ENCODE measurements at regions not wholly inside any gene's neighbourhood (a gene's known extent, or its start where the extent isn't known, plus 50 kb on each side); places are given as distances from the start of the nearest gene placed in this dataset.
A peak's percentile ranks its signal among the peaks of the same experiment; 100 is the strongest.

DNA sequence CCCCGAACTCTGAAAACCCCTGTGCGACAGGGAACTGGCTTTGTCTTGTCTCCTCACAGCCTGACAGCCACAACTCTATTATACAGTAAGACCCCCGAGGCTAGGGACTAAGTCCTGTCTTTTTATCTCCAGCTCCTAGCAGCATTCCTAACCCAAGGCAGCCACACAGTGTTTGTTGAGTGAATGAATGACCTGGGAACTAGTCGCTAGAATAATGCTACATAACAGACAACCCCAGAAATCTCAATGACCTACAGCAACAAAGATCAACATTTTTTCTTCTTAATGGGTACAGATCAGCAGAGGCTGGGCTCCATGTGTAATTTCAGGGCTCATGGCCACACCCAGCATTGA lies 71.4 kb upstream of the TNRC6C start:
- DNase-seq (ENCODE audit: low spot score) = no peak

DNA sequence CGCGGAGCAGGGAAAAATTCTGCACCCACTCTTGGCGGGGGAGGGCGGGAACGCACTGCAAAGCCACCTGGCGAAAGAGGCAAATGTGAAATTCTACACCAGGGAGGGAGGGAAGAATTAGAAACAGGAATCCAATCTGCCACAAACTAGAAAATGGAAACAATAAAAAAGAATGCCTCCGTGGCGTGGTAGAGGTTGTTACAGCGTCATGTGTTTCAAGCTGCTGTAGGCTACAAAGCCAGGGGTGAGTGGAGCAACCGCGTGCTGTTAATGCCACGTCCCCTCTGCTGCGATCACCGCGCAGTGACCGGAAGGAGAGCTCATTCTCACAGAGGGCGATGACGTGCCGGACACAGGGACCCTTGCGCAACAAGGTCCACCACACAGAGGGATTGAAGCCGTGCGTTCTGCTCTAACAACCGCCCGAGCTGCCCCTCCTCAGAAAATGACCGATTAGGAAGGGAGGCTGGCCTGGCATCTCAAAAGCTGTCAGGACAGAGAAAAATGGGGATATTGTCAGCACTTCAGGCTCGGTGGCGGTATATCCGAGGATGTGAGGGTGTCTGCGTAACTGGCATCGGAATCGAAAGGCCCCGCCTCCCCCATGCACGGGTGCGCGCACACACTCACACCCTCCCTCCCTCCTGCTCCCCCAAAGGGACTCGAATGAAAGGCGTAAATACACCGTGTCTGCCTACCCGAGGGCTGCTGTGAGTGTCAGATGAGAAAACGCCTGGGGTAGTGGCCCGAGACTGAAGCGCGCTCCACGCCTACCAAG lies 70.8 kb upstream of the TNRC6C start:
- DNase-seq (ENCODE audit: low spot score) = peak; percentile 75

DNA sequence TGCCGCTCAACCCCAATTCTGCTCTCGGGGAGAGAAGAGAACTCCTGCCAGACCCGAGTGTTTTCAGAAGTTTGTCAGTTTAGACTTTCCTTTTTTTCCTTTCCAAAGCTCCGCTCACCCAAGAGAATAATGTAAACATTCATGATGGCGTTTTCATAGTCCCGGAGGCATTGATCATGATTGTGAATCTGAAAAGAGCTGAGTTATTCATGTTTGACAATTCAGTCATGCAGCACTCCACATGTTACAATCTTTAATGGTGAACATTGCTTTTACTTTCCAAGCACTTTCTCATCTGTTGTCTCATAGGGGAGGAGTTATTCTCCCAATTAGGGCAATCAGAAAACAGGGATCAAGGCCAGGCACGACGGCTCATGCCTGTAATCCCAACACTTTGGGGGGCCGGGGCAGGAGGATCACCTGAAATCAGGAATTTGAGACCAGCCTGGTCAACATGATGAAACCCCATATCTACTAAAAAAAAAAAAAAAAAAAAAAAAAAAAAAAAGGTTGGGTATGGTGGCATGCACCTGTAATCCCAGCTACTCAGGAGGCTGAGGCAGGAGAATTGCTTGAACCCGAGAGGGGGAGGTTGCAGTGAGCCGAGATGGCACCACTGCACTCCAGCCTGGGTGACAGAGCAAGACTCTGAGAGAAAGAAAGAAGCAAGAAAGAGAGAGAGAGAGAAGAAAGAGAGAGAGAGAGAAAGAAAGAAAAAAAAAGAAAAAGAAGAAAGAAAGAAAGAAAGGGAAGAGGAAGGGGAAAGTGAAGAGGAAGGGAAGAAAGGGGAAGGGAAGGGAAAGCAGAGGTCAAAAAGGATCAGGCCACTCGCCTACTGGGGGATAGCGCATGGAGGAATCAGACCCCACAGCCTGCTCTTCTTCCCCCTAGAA lies 70.0 kb upstream of the TNRC6C start:
- no peak for DNase-seq (ENCODE audit: low spot score)

DNA sequence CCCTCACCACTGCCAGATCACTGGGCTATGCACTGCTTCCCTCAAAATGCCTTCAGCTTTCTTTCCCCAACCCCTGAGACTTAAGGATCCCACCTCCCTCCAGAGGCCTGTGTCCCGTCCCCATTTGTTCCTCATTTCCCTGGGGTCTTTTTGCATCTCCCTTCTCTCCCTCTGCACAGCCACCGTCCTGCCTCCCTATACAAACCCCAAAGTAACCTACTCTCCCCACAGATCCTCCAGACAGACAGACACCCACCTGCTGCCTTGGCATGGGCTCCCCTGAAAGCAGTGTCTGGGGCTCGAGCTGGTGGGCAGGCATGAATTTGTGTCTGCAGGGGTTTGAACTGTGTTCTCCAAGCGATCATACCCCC lies 69.4 kb upstream of the TNRC6C start:
- DNase-seq (ENCODE audit: low spot score) = no peak

DNA sequence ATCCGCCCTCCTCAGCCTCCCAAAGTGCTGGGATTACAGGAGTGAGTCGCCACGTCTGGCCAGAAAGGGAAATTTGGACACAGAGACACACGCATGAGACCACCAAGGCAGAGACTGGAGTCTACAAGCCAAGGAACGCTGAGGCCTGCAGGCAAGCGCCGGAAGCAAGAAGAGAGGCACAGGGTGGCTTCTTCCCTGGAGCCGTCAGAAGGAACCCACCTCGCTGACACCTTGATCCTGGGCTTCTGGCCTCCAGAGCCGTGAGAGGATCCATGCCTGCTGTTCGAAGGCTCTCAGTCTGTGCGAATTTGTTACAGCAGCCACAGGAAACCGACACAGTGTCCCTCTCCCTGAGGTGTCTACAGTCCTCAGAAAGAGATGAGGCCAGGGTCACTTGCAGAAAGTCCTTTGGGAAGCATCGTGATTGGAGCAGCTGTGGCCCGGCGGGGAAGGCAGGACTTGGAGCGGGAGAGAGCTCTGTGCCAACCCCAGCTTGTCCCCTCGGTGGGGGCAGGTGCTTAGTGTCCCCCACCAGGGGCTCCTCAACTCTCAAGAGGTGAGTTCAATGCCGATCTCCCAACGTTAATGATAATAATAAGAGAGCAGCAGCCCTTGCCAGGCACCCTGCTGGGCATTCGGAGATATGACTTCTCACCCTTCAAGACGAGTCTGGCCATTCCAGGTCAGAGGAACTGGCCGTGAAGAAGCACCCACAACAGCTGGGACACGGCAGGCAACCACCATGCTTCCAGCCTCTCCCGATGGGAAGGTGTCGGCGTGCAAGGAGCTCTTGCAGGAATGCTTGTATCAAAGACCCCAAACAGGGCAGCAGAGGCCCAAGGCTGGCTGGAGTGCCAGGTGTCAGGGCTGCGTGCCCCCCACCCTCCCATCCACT lies 68.4 kb upstream of the TNRC6C start:
- no peak for DNase-seq (ENCODE audit: low spot score)

DNA sequence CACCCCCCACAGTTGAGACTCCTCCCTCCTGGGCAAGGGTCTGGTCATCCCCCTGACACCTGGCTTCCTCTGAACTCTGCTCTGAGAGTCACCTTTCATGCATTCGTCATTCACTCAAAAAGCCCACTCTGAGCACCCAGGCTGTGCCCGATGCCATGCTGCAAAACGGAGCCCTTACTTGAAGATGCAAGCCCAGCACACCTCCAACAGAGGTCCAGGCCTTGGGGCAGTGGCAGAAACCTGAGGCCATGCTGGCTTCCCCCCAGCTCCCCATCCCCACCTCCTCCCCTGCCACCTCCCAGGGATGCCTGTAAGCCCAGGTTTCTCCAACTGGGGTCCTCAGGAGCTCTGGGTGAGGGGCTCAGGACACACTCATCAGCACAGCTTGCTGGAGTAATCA lies 67.7 kb upstream of the TNRC6C start:
- DNase-seq (ENCODE audit: low spot score) = no peak

DNA sequence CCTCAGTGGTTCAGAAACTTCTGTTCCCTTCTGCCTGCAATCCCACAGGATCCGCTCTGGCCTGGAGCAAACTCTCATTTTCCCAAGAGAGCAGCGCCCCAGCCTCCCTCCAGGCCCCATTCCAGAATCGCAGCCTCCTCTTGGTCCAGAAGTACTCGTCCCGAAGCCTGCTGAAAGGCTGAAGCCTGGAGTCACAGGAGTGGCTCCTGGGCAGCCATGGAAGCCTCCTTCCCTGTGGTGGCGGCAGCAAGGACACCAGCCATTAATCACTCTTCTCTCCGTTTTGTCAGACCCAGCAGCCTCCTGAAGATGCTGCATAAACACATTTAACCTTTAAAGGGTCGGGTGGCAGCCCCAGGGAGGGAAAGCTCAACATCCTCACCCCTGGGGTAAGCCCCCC lies 66.9 kb upstream of the TNRC6C start:
- no peak for DNase-seq (ENCODE audit: low spot score)

DNA sequence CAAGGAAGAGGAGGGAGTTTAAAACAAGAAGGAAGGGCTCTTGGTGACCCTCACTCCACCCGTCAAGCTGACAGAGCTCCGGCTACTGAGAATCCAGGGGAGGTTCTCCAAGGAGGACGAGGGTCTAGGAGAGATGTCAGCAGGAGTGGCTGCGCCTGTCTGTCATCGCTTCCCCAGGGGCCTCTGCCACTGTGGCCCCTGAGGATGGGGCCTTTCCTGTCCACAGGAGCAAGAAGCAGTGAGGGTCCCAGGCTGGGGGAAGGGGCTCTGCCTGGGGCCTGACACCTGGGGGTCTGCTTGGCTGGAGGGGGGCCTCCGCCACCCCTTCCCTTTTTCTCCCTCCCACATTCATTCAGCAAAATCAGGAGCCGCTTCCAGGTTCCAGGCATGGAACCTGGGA lies 66.5 kb upstream of the TNRC6C start:
- no peak for DNase-seq (ENCODE audit: low spot score)

DNA sequence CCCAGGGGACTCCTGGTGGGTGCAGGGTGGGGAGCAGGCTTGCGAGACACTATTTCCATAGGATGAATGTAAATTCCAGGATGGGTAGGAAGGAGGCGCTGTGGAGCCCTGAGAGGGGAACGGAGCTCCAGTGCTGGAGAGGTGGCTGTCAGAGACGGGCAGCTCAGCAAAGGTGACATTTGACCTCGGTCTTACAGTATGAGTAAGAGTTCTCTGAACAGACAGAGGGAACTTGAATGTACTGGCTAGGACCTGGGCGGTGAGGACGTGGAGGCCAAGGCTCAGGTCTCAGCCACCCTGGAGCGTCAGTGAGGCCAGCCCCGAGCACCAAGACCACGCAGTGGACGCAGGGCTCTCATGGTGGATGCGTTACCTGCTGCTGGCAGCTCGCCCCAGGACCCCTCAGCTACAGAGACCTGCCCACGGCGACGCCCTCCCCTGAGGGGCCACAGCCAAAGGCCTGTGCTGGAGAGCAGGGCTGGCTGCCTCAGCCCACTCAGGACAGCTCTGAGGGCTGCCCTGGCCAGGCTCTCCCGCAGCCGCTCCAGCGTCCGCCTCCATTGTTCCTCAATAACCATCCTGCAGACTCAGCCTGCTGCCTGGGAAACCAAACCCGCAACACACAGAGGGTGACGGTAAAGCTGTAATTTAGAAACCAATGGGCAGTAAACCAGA lies 65.9 kb upstream of the TNRC6C start:
- DNase-seq (ENCODE audit: low spot score) = no peak

DNA sequence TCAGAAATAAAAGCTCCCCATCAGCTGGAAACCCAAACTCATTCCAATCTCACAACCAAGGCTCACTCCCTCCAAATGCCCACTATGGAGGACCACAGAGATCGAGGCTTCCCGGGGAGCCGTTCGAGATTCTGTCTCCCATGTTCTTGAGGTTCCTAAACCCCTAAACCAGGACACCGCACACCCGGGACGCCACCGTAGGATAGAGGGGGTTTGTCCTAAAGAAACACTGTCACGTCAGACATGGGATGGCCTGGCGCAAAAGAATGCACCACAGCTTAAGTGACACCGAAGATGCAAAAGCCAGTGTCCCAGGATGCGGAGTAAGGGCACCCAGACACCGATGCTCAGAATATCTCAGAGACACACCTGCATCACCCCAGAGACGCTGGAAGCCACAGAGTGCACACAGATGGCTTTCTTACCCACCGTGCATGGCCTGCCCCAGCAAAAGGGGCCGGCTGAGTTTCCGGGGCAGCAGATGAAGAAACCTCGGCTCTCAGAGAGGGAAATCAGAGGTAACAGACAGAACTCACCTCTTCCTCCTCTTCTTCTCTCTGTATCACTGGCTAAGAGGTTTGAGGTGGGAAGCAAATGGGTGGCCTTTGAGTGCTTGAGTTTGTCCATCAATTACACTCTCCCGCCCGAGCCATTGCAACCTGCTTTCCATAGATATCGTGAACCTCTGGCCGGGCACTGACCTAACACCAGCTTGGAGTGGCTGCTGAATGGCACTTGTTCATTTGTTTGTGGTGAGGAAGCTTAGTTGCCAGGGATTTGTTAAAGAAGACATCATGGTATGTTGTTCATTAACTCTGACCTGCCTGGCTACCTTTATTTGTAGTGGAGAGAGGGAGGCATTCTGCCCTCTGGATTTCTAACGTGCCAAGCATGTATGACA lies 65.1 kb upstream of the TNRC6C start:
- DNase-seq (ENCODE audit: low spot score) = no peak

DNA sequence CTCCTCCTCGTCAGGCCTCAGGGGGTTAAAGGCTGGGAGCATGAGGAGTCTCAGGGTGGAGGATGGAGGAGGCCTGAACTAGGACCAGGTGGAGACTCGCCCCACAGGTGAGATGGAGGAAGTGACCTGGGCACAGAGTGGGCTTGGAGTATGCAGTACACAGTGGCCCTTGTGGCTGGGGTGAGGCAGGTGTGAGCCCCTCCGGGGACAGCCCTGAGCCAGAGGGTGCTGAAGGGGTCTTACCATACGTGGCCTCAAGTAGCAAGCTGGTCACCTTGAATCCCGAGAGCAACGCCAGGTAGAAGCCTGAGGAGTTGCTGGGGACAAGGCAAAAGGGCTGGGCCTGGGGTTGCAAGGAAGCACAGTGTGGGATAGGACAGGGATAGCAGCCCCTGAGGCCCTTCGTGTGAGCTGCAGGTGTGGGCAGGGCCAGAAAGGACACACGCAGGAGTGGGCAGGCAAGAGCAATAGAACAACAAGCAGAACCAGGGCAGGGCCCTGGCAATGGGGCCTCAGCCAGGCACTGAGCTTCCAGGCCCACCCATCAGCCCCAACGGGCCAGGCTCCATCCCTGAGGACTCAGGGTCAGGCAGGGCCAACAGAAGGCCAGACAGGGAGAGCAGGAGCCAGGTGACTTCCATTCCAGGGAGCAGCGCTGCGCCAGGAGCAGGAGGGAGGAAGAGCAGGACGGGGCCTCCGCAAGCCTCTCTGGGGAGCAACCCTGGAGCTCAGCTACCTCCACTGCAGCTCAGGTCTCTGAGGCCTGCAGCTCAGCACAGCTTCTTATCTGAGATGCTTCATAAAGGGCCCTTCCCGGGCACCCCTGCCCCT lies 64.2 kb upstream of the TNRC6C start:
- DNase-seq (ENCODE audit: low spot score) = no peak

DNA sequence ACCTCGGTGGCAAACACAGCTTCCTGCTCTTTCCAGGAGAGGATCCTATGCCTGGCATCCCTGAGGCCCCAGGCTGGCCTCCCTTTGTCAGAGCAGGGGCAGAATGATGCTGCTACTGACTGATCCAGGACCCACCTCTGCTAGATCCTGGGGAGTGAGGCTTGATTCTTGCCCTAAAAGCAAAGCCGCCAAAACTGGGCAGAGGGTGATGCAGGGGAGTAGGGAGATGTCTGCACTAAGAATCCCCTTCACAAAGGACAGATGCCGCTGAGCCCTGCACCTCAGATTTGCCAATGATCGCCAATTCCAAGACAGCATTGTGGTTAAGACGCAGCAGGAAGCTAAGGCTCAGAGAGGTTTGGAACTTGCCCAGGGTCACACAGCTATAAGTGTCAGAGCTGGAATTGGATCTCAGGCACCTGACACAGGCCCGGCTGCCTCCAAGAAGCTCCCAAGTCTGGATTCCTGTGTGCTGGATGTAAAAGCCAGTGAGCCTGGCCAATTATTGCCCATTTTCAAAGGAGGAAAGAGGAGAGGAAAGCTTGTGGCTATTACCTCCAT lies 60.7 kb upstream of the TNRC6C start:
- no peak for DNase-seq (ENCODE audit: low spot score)

DNA sequence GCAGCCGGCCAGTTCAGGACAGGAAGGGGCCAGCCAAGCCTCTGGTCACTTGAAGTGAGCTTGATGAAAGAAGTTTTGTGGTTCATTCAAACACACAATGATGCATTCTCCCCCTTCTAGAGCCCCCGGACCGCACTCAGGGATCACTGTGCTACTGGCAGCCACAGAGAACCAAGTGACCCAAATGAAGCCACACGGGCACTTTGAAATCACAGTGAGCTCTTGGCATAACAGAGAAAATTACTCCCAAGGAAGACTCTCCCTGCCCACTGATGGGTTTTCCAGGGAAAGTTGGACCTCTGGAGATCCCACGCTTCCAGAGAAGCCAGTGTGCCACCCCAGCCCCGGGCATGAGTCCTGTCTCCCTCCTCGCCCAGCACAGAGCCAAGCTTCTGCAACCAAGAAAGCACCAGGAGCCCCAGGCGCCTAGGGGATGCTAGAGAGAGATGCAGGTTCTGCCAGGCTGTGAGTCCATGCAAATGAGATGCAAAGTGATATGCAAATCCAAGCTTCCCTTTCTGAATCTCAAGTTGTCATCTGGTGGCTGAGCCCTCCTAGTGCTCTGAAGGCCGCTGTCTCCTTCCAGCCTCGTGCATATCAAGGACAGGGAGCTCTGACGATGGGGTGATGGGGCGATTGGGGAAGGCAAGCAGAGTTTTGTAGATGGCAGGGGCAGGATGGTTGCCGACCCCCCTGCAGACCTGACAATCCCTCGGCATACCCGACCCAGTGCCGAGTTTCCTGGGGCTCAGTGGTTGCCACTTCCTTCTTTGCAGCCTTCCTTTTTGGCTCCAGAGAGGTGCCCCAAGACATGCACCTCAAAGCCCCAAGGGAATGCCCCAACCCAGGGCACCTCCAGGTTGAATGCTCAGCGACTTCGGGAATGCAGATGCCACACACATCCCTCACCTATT lies 59.7 kb upstream of the TNRC6C start:
- no peak for DNase-seq (ENCODE audit: low spot score)

DNA sequence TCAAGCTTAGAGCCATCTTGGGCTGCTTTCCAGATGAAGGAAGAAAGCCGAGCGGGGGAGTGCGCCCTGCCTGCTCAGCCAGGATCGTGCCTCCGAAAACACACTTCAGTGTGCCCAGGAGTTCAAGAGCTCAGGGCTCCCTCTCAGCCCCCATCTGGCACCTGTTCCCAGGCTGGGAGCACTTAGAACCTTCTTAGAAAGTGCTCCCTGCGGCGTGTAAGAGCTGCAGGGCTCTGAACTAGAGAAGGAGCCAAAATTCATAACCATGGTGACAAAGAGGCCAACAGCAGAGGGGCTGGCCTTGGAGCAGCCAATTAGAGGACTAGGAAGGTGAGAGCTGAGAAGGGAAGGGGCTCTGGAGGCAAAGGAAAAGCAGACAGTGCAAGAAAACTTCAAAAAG lies 59.0 kb upstream of the TNRC6C start:
- no peak for DNase-seq (ENCODE audit: low spot score)

DNA sequence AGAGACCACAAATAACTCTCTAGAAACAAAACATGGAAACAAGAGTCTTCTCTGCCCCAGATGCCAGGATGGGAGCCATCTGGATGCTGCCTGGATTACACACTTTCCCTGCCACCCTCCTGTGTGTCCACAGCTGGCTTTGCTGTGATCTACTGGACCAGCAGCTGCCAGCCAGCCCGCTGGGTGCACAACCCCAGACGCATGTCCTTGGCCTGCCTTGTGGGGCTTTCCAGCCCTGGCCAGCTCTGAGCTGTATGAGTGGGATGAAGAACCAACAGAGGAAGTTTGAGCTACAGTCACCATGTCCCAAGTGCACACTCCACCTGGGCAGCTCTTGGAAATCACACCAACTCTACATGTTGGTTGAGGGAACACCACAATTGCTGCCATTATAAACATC lies 57.0 kb upstream of the TNRC6C start:
- no peak for DNase-seq (ENCODE audit: low spot score)

DNA sequence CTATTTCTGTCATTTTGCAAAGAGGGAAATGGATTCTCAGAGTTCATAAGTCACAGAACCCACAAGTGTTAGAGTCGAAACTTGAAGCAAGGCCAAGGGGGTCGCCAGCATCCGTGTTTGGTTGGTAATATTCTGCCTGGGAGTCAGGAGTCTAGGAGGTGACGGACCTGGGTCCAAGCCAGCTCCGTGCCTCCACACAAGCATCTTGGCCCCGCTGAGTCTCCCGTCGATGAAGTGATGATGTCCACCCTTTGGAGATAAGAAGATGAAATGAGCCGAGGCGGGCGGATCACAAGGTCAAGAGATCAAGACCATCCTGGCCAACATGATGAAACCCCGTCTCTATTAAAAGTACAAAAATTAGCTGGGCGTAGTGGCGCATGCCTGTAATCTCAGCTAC lies 53.2 kb upstream of the TNRC6C start:
- DNase-seq (ENCODE audit: low spot score) = no peak

DNA sequence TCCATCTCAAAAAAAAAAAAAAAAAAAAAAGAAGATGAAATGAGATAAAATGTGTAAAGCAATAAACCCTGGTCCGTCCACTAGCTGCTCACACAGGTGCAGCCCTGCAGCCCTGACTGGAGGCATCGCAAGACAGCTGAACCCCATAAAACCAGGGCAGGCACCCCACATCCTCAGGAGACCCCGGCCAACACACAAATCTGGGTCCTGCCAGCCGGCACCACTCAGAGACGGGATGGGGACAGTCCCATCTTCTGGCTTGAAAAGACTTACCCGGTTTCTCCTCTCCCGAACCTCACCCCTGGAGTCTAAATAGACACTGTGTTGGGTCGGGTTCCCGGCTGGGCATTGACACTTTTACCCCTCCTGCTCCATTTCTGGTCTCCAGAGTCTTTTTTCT lies 52.7 kb upstream of the TNRC6C start:
- DNase-seq (ENCODE audit: low spot score) = no peak

DNA sequence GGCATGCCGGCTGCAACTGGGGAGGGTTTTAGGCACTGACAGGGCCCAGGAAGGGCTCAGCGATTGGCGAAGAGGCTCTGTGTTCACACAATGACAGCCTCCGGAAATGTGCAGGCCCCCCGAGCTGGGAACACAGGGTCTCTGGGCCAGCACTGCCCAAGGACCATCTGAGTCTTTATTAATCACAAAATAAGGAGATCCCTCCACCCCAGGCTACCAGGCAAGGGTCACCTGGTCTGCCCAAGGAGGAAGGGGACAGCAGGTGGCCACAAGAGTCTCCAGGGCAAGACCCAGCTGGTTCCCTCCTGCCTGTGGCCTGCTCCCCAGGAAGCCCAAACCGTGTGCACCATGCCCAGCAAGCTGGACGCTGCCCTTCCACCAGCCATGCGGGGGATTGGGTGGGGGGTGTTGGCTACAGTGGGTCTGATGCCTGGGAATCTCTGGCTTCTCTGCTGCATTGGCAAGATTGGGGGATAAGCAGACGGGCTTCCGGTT lies 52.1 kb upstream of the TNRC6C start:
- DNase-seq (ENCODE audit: low spot score) = no peak

Measured in SW480 (cell line).